ENCODE measurements at regions not wholly inside any gene's neighbourhood (a gene's known extent, or its start where the extent isn't known, plus 50 kb on each side); places are given as distances from the start of the nearest gene placed in this dataset.

- TF ChIP-seq EZH2 (IDR thresholded peaks at IDR 0.05; ENCODE audit: insufficient read depth, poor library complexity, severe bottlenecking) (no peak), EZH2phosphoT487 (IDR thresholded peaks at IDR 0.05; ENCODE audit: insufficient read depth, low read depth) (no peak)
These were observed 174.7 kb downstream of the DHX35 start for GRCh38 chr20:39136798-39137197.
